Liver (tissue), 8 donors: ENCODE measurements at regions not wholly inside any gene's neighbourhood (a gene's known extent, or its start where the extent isn't known, plus 50 kb on each side); places are given as distances from the start of the nearest gene placed in this dataset.

Experiments used
- DNase-seq: peaks from one replicate; pipeline ENCODE4 v3.0.0-alpha.2; 2017; ENCODE audit warnings: low spot score
- H3K27ac ChIP-seq, 2 donors: one replicate each; pipeline ENCODE4 v1.7.0; 2013; ENCODE audit warnings: inconsistent platforms in 2 of 2, low read length in 2 of 2, control low read depth in 1 of 2, low read depth in 1 of 2, mild to moderate bottlenecking in 1 of 2
- H3K27me3 ChIP-seq, 4 donors: one replicate each; pipeline versions ENCODE4 v1.6.1 to v1.7.0; 2013; ENCODE audit warnings: low read length in 3 of 4, inconsistent platforms in 1 of 4, mild to moderate bottlenecking in 1 of 4, moderate library complexity in 1 of 4; ENCODE audit not compliant: control insufficient read depth in 4 of 4, insufficient read depth in 4 of 4
- H3K36me3 ChIP-seq, 4 donors: one replicate each; pipeline versions ENCODE4 v1.6.1 to v1.7.0; 2013; ENCODE audit warnings: low read length in 3 of 4, mild to moderate bottlenecking in 3 of 4, low read depth in 1 of 4, moderate library complexity in 1 of 4; ENCODE audit not compliant: control insufficient read depth in 4 of 4, insufficient read depth in 3 of 4
- H3K4me1 ChIP-seq, 4 donors: one replicate each; pipeline versions ENCODE4 v1.6.1 to v1.7.0; 2013; ENCODE audit warnings: low read length in 3 of 4, mild to moderate bottlenecking in 3 of 4, moderate library complexity in 1 of 4; ENCODE audit not compliant: control insufficient read depth in 4 of 4, insufficient read depth in 4 of 4
- H3K4me3 ChIP-seq, 3 donors: one replicate each; pipeline versions ENCODE4 v1.6.1 to v1.7.0; 2013; ENCODE audit warnings: low read length in 3 of 3, control low read depth in 1 of 3, low read depth in 1 of 3, mild to moderate bottlenecking in 1 of 3
- H3K9ac ChIP-seq, 2 donors: one replicate each; pipeline ENCODE4 v1.7.0; 2013; ENCODE audit warnings: low read length in 2 of 2, mild to moderate bottlenecking in 2 of 2, moderate library complexity in 2 of 2, control low read depth in 1 of 2, low read depth in 1 of 2
- H3K9me3 ChIP-seq, 4 donors: one replicate each; pipeline versions ENCODE4 v1.6.1 to v1.7.0; 2013; ENCODE audit warnings: low read length in 3 of 4; ENCODE audit not compliant: control insufficient read depth in 4 of 4
- ATF3 ChIP-seq: IDR thresholded peaks from 2 replicates; pipeline ENCODE4 v1.6.1; 2016; ENCODE audit warnings: antibody characterized with exemption
- CTCF ChIP-seq: fragments of 150-350 bp; IDR thresholded peaks from 2 replicates; pipeline ENCODE4 v1.5.1; 2017; ENCODE audit warnings: improper control_type of control experiment, low read depth, low read length; ENCODE audit not compliant: missing input control
- EGR1 ChIP-seq, 2 donors: IDR thresholded peaks; 2 replicates each; pipeline ENCODE4 v1.6.1; 2016 to 2018; ENCODE audit warnings: antibody characterized with exemption in 2 of 2, low read depth in 2 of 2
- FOXA1 ChIP-seq: IDR thresholded peaks from 2 replicates; pipeline ENCODE4 v1.6.1; 2016; ENCODE audit warnings: antibody characterized with exemption
- FOXA2 ChIP-seq: IDR thresholded peaks from 2 replicates; pipeline ENCODE4 v1.6.1; 2016; ENCODE audit warnings: antibody characterized with exemption
- GABPA ChIP-seq, 2 donors: IDR thresholded peaks in 1 of 2; conservative IDR thresholded peaks in 1 of 2; 2 replicates each; pipeline ENCODE4 v1.6.1; 2016; ENCODE audit warnings: antibody characterized with exemption in 2 of 2, mild to moderate bottlenecking in 1 of 2, moderate library complexity in 1 of 2
- HNF4A ChIP-seq, 2 donors: conservative IDR thresholded peaks; 2 replicates each; pipeline ENCODE4 v1.6.1; 2016; ENCODE audit warnings: antibody characterized with exemption in 2 of 2, mild to moderate bottlenecking in 2 of 2
- HNF4G ChIP-seq: IDR thresholded peaks from 2 replicates; pipeline ENCODE4 v1.6.1; 2016; ENCODE audit warnings: antibody characterized with exemption
- JUND ChIP-seq, 2 donors: IDR thresholded peaks; 2 replicates each; pipeline ENCODE4 v1.6.1; 2016; ENCODE audit warnings: antibody characterized with exemption in 2 of 2
- MAX ChIP-seq: IDR thresholded peaks from 2 replicates; pipeline ENCODE4 v1.6.1; 2016; ENCODE audit warnings: antibody characterized with exemption
- NR2F2 ChIP-seq: IDR thresholded peaks from 2 replicates; pipeline ENCODE4 v1.6.1; 2016; ENCODE audit warnings: antibody characterized with exemption
- RAD21 ChIP-seq, 2 donors: IDR thresholded peaks; 2 replicates each; pipeline ENCODE4 v1.6.1; 2016; ENCODE audit warnings: antibody characterized with exemption in 2 of 2, mild to moderate bottlenecking in 2 of 2
- REST ChIP-seq: IDR thresholded peaks from 2 replicates; pipeline ENCODE4 v1.6.1; 2016; ENCODE audit warnings: antibody characterized with exemption, mild to moderate bottlenecking
- SP1 ChIP-seq: IDR thresholded peaks from 2 replicates; pipeline ENCODE4 v1.6.1; 2018; ENCODE audit warnings: antibody characterized with exemption, mild to moderate bottlenecking
- TAF1 ChIP-seq: conservative IDR thresholded peaks from 2 replicates; pipeline ENCODE4 v1.6.1; 2016; ENCODE audit warnings: antibody characterized with exemption, mild to moderate bottlenecking
- YY1 ChIP-seq: IDR thresholded peaks from 2 replicates; pipeline ENCODE4 v1.6.1; 2016; ENCODE audit warnings: antibody characterized with exemption, mild to moderate bottlenecking
- ZBTB33 ChIP-seq: IDR thresholded peaks from 2 replicates; pipeline ENCODE4 v1.6.1; 2016; ENCODE audit warnings: antibody characterized with exemption
- WGBS: extraction: QIAGEN DNeasy Blood & Tissue Kit; methylation state at CpG from one replicate; pipeline ENCODE4 v1.1.7; 2013; 5-methylcytosine and 5-hydroxymethylcytosine counted together
- donor health status: healthy.
- donor health status: healthy.
- donor health status: healthy.
- donor health status: healthy.
- donor health status: healthy.

GRCh38 chr3:89013536-89013935, 93.9 kb upstream of the EPHA3 start (continued):
- no peak for TF ChIP-seq HNF4A (conservative IDR thresholded peaks at IDR 0.05)
- TF ChIP-seq TAF1 = no peak
- no peak for TF ChIP-seq SP1
- no peak for TF ChIP-seq EGR1 (IDR thresholded peaks at IDR 0.05; ENCODE audit: low read depth in 2 of 2)
- no peak for TF ChIP-seq MAX

- TF ChIP-seq TAF1 (no peak), ATF3 (no peak)
- Histone ChIP-seq H3K27ac (no peak overlapping the region), H3K9me3 (no peaks in the 10 kb centered on the region), H3K27me3 (no peaks in the 10 kb centered on the region), H3K4me3 (no peak overlapping the region), H3K9ac (no peak overlapping the region), H3K36me3 (no peaks in the 10 kb centered on the region), H3K4me1 (no peaks in the 10 kb centered on the region)
- WGBS = 81% methylated on average over 1 of the region's 1 CpG
- no peak for DNase-seq
Measured at GRCh38 chr3:89017531-89017930, 89.9 kb upstream of the EPHA3 start.

GRCh38 chr3:89025185-89025584, 82.2 kb upstream of the EPHA3 start:
- Histone ChIP-seq H3K9me3 (no peaks in the 10 kb centered on the region), H3K4me1 (no peaks in the 10 kb centered on the region), H3K4me3 (no peak overlapping the region), H3K36me3 (no peaks in the 10 kb centered on the region), H3K27ac (no peak overlapping the region), H3K9ac (no peak overlapping the region), H3K27me3 (no peaks in the 10 kb centered on the region)
- WGBS = 71% methylated on average over 4 of the region's 4 CpGs
- TF ChIP-seq ATF3 (no peak), MAX (no peak), FOXA2 (no peak), HNF4G (no peak), EGR1 (IDR thresholded peaks at IDR 0.05; ENCODE audit: low read depth in 2 of 2) (no peak), FOXA1 (no peak), SP1 (no peak), RAD21 (IDR thresholded peaks at IDR 0.05) (no peak), REST (no peak), JUND (IDR thresholded peaks at IDR 0.05) (no peak), NR2F2 (no peak), TAF1 (no peak), HNF4A (conservative IDR thresholded peaks at IDR 0.05) (no peak), GABPA (IDR thresholded peaks at IDR 0.05 in 1 of 2, conservative IDR thresholded peaks at IDR 0.05 in 1 of 2) (no peak), CTCF (no peak), YY1 (no peak), ZBTB33 (no peak)
- DNase-seq = no peak
